Lower lobe of right lung (tissue), 2 donors: ENCODE measurements at regions not wholly inside any gene's neighbourhood (a gene's known extent, or its start where the extent isn't known, plus 50 kb on each side); places are given as distances from the start of the nearest gene placed in this dataset.

Experiments
- ATAC-seq, 2 donors: fragments of 200-7000 bp; cut with Tn5 transposase; one replicate each; pipeline ENCODE4 v1.9.1; 2020 to 2022; ENCODE audit warnings: mild to moderate bottlenecking in 2 of 2, moderate library complexity in 2 of 2
- DNase-seq: peaks from one replicate; pipeline ENCODE4 v3.0.0-alpha.2; 2020
- H3K27ac ChIP-seq: fragments of 200-600 bp; one replicate; pipeline ENCODE4 v1.8.0; 2022
- H3K27me3 ChIP-seq: fragments of 200-600 bp; one replicate; pipeline ENCODE4 v1.8.0; 2022; ENCODE audit warnings: low read depth
- H3K36me3 ChIP-seq: fragments of 200-600 bp; one replicate; pipeline ENCODE4 v1.8.0; 2022; ENCODE audit warnings: mild to moderate bottlenecking
- H3K4me1 ChIP-seq: fragments of 200-600 bp; one replicate; pipeline ENCODE4 v1.8.0; 2022
- H3K4me3 ChIP-seq: fragments of 200-600 bp; one replicate; pipeline ENCODE4 v1.8.0; 2022; ENCODE audit warnings: mild to moderate bottlenecking
- H3K9me3 ChIP-seq: fragments of 200-600 bp; one replicate; pipeline ENCODE4 v1.8.0; 2022
- intact Hi-C: fragments of 100-400 bp; cut with DNase I; formaldehyde crosslinking; loops from one replicate; pipeline ENCODE4 v1.11.0; 2022
- TF ChIP-seq, protein P1 (sequence below): fragments of 200-600 bp; IDR thresholded peaks from one replicate; pipeline ENCODE4 v1.8.0; 2022; ENCODE audit warnings: antibody characterized with exemption, mild to moderate bottlenecking
- donor health status: DM: no; HTN: yes; CAD: no; lungs with severe emphysema.

DNA sequence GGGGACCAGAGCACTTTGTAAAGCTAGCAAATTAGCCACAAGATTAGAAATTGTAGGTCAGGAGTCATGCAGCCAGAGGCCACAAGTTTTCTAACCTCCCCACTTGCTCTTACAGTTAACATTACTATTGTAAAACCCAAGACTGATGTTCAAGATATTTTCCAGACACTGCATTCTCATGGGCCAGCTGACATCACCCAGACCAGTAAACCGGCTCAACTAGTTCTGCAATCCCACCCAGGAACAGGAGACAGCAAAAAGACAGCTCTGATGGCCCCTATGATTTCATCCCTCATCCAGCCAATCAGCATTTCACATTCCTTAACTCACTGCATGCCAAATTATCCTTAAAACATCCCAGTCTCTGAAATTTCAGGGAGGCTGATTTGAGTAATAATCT, 178.5 kb downstream of the PRR20E start:
- TF ChIP-seq, protein P1, sequence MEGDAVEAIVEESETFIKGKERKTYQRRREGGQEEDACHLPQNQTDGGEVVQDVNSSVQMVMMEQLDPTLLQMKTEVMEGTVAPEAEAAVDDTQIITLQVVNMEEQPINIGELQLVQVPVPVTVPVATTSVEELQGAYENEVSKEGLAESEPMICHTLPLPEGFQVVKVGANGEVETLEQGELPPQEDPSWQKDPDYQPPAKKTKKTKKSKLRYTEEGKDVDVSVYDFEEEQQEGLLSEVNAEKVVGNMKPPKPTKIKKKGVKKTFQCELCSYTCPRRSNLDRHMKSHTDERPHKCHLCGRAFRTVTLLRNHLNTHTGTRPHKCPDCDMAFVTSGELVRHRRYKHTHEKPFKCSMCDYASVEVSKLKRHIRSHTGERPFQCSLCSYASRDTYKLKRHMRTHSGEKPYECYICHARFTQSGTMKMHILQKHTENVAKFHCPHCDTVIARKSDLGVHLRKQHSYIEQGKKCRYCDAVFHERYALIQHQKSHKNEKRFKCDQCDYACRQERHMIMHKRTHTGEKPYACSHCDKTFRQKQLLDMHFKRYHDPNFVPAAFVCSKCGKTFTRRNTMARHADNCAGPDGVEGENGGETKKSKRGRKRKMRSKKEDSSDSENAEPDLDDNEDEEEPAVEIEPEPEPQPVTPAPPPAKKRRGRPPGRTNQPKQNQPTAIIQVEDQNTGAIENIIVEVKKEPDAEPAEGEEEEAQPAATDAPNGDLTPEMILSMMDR = no peak
- Histone ChIP-seq H3K36me3 (no peaks in the 10 kb centered on the region), H3K9me3 (no peaks in the 10 kb centered on the region), H3K4me1 (no peaks in the 10 kb centered on the region), H3K4me3 (no peak overlapping the region), H3K27ac (no peak overlapping the region), H3K27me3 (no peaks in the 10 kb centered on the region)
- DNase-seq (no peak), ATAC-seq (no peak)
- intact Hi-C loops = no loop called here

GRCh38 chr13:57346786-57347185, 179.8 kb downstream of the PRR20E start:
- ATAC-seq (no peak), DNase-seq (no peak)
- Histone ChIP-seq H3K36me3 (no peaks in the 10 kb centered on the region), H3K4me3 (no peak overlapping the region), H3K9me3 (no peaks in the 10 kb centered on the region), H3K27ac (no peak overlapping the region), H3K4me1 (no peaks in the 10 kb centered on the region), H3K27me3 (no peaks in the 10 kb centered on the region)
- intact Hi-C loops = no loop called here
- TF ChIP-seq, protein P1 = no peak

DNA sequence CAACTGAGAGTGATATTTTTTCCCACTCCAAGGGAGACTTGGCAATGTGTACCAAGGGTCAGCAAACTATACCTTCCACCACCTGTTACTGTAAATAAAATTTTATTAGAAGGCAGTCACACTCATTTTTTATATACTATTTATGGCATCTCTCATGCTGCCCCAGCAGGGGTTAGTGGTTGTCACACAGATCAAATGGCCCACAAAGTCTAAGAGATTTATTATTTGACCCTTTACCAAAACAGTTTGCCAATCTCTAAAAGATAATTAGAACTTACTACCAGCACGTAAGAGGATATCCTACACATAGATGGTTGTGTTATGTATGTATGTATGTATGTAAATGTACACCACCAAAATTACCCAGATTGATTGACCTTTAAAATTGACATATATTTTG, 185.1 kb downstream of the PRR20E start:
- no peaks in the 10 kb centered on the region for H3K4me1 ChIP-seq
- intact Hi-C loops = no loop called here
- H3K27me3 ChIP-seq = no peaks in the 10 kb centered on the region
- no peak overlapping the region for H3K27ac ChIP-seq
- no peaks in the 10 kb centered on the region for H3K36me3 ChIP-seq
- H3K9me3 ChIP-seq = no peaks in the 10 kb centered on the region
- H3K4me3 ChIP-seq = no peak overlapping the region
- DNase-seq = no peak
- TF ChIP-seq, protein P1 = no peak
- no peak for ATAC-seq

DNA sequence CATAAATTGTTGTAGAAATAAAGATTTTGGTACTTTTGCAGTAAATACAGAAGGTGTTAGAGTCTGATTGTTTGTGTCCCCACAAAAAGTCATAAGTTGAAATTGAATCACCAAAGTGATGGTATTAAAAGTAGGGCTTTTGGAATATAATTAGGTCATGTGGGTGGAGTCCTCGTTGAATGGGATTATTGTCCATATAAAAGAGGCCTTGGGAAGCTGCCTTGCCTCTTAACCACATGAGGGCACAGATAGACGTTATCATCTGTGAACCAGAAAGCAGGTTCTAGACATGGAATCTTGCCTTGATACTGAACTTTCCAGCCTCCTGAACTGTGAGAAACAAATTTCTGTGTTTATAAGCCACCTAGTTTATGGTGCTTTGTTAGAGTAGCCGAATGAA, 186.8 kb downstream of the PRR20E start:
- intact Hi-C loops = no loop called here
- no peak for ATAC-seq
- Histone ChIP-seq H3K36me3 (no peaks in the 10 kb centered on the region), H3K4me3 (no peak overlapping the region), H3K27ac (no peak overlapping the region), H3K9me3 (no peaks in the 10 kb centered on the region), H3K4me1 (no peaks in the 10 kb centered on the region), H3K27me3 (no peaks in the 10 kb centered on the region)
- DNase-seq = no peak
- TF ChIP-seq, protein P1 = no peak

GRCh38 chr13:57375876-57376275, 208.9 kb downstream of the PRR20E start:
- Histone ChIP-seq H3K27me3 (no peaks in the 10 kb centered on the region), H3K4me1 (no peaks in the 10 kb centered on the region), H3K27ac (no peak overlapping the region), H3K9me3 (no peaks in the 10 kb centered on the region), H3K36me3 (no peaks in the 10 kb centered on the region), H3K4me3 (no peak overlapping the region)
- intact Hi-C loops = no loop called here
- TF ChIP-seq, protein P1 = no peak
- DNase-seq (no peak), ATAC-seq (no peak)

GRCh38 chr13:57408312-57408711, 223.2 kb upstream of the PCDH17 start:
- ATAC-seq (no peak), DNase-seq (no peak)
- Histone ChIP-seq H3K36me3 (no peaks in the 10 kb centered on the region), H3K4me1 (no peaks in the 10 kb centered on the region), H3K9me3 (no peaks in the 10 kb centered on the region), H3K27me3 (no peaks in the 10 kb centered on the region), H3K27ac (no peak overlapping the region), H3K4me3 (no peak overlapping the region)
- TF ChIP-seq, protein P1 = no peak
- intact Hi-C loops = no loop called here
